NCI-H2081 (cell line): ENCODE measurements at regions not wholly inside any gene's neighbourhood (a gene's known extent, or its start where the extent isn't known, plus 50 kb on each side); places are given as distances from the start of the nearest gene placed in this dataset.

Source experiments
- DNase-seq, 2 experiments: peaks; one replicate each; lab custom pipeline; 2025; lab: John Stamatoyannopoulos, UW

- peak; percentile 20 to 32 for DNase-seq
These were observed 54.7 kb upstream of the PRDM11 start for GRCh38 chr11:45091563-45092403.

DNA sequence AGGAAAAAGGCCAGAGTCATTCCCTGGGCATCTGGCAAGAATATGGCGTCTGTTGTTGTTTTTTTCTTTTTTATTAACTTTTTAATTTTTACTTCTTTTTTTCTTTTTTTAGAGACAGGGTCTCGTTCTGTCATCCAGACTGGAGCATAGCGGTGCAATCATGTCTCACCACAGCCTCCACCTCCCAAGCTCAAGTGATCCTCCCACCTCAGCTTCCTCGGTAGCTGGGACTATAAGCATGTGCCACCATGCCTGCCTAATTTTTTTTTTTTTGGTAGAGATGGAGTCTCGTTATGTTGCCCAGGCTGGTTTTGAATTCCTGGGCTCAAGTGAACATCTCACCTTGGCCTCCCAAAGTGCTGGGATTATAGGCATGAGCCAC, 54.0 kb upstream of the PRDM11 start:
- no peak for DNase-seq

GRCh38 chr11:45092901-45093760, 53.3 kb upstream of the PRDM11 start:
- DNase-seq, result no peak

GRCh38 chr11:45093761-45094455, 52.5 kb upstream of the PRDM11 start:
- DNase-seq, result no peak

- peak in 1 of 2 experiments; percentile 36 for DNase-seq
These were observed 51.3 kb upstream of the PRDM11 start for GRCh38 chr11:45094958-45095690.

- DNase-seq, result no peak
These were observed 50.8 kb upstream of the PRDM11 start for GRCh38 chr11:45095691-45096010.

DNA sequence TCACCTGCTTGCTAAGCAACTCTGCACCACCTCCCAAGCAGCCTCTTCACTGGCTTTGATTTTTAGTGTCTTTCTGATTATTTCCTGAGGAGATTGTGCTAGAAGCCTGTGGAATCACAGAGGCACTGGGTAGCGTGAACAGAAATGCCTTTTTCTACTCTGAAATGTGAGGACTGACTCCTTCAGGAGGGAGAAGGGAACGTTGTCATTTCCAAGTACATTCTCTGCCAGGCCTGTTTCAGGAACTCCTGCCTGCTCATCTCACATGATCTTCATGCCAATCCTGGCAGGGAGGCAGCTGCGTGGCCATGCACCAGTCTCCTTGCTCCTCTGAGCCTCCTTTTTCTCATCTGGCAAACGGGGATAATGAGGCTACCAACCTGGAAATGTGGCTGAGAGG, 49.8 kb upstream of the PRDM11 start:
- DNase-seq, result no peak
